DOHH2 (cell line): ENCODE measurements at regions not wholly inside any gene's neighbourhood (a gene's known extent, or its start where the extent isn't known, plus 50 kb on each side); places are given as distances from the start of the nearest gene placed in this dataset.
"Not testable (repeated sequence)": the region's sequence is repeated elsewhere in the genome, so short reads cannot be mapped to it uniquely, and the experiment has no call there.

Source experiments
- H3F3A ChIP-seq: fragments of 200-600 bp; sonication (generic), shearing (Covaris generic); 2 replicates; pipeline ENCODE4 v1.6.0; 2016; ENCODE audit warnings: antibody characterized with exemption, mild to moderate bottlenecking; ENCODE audit not compliant: control insufficient read depth, insufficient read depth
- H3K27ac ChIP-seq: fragments of 200-600 bp; sonication (generic); 2 replicates; pipeline ENCODE4 v1.5.1; 2014; ENCODE audit warnings: low read depth, mild to moderate bottlenecking, low read length, moderate library complexity
- H3K27me3 ChIP-seq: fragments of 200-600 bp; sonication (generic); 2 replicates; pipeline ENCODE4 v1.6.1; 2014; ENCODE audit warnings: mild to moderate bottlenecking, low read length, mixed read lengths; ENCODE audit not compliant: control insufficient read depth
- H3K36me3 ChIP-seq: fragments of 200-600 bp; sonication (generic); 2 replicates; pipeline ENCODE4 v1.6.1; 2014; ENCODE audit warnings: mild to moderate bottlenecking, low read length, moderate library complexity, mixed read lengths; ENCODE audit not compliant: control insufficient read depth
- H3K4me1 ChIP-seq: fragments of 200-600 bp; sonication (generic); 2 replicates; pipeline ENCODE4 v1.6.1; 2014; ENCODE audit warnings: mild to moderate bottlenecking, low read length, mixed read lengths; ENCODE audit not compliant: control insufficient read depth
- H3K4me2 ChIP-seq: fragments of 200-600 bp; sonication (generic); 2 replicates; pipeline ENCODE4 v1.6.0; 2014; ENCODE audit warnings: mild to moderate bottlenecking, low read length, moderate library complexity
- H3K4me3 ChIP-seq: fragments of 200-600 bp; sonication (generic); 2 replicates; pipeline ENCODE4 v1.5.1; 2014; ENCODE audit warnings: mild to moderate bottlenecking, low read length, mixed read lengths
- H3K79me2 ChIP-seq: fragments of 200-600 bp; sonication (generic); 2 replicates; pipeline ENCODE4 v1.6.1; 2014; ENCODE audit warnings: mild to moderate bottlenecking, low read length, mixed read lengths; ENCODE audit not compliant: control insufficient read depth
- H3K9me2 ChIP-seq: fragments of 200-600 bp; sonication (generic); replicated peaks from 2 replicates; pipeline ENCODE4 v1.6.1; 2014; ENCODE audit warnings: mild to moderate bottlenecking, low read length, mixed read lengths; ENCODE audit not compliant: control insufficient read depth
- H3K9me3 ChIP-seq: fragments of 200-600 bp; sonication (generic); 2 replicates; pipeline ENCODE4 v1.6.1; 2014; ENCODE audit warnings: antibody characterized with exemption, low read length, mixed read lengths; ENCODE audit not compliant: control insufficient read depth, insufficient read depth
- H4K20me1 ChIP-seq: fragments of 200-600 bp; sonication (generic); 2 replicates; pipeline ENCODE4 v1.6.0; 2014; ENCODE audit warnings: low read depth, mild to moderate bottlenecking, antibody characterized with exemption, low read length, moderate library complexity; ENCODE audit not compliant: control insufficient read depth, insufficient read depth
- EZH2phosphoT487 ChIP-seq: fragments of 200-600 bp; sonication (generic); IDR thresholded peaks from 2 replicates; pipeline ENCODE4 v1.6.1; 2017; ENCODE audit warnings: borderline replicate concordance, mild to moderate bottlenecking, antibody characterized with exemption, low read length, moderate library complexity, mixed read lengths
- TF ChIP-seq, protein P1 (sequence below): fragments of 200-600 bp; sonication (generic); IDR thresholded peaks from one replicate; pipeline ENCODE4 v1.5.1; 2014; ENCODE audit warnings: antibody characterized with exemption, mild to moderate bottlenecking, low read depth, low read length; ENCODE audit not compliant: poor library complexity, severe bottlenecking

- no peaks in the 10 kb centered on the region for H3K9me2 ChIP-seq
- TF ChIP-seq, protein P1, sequence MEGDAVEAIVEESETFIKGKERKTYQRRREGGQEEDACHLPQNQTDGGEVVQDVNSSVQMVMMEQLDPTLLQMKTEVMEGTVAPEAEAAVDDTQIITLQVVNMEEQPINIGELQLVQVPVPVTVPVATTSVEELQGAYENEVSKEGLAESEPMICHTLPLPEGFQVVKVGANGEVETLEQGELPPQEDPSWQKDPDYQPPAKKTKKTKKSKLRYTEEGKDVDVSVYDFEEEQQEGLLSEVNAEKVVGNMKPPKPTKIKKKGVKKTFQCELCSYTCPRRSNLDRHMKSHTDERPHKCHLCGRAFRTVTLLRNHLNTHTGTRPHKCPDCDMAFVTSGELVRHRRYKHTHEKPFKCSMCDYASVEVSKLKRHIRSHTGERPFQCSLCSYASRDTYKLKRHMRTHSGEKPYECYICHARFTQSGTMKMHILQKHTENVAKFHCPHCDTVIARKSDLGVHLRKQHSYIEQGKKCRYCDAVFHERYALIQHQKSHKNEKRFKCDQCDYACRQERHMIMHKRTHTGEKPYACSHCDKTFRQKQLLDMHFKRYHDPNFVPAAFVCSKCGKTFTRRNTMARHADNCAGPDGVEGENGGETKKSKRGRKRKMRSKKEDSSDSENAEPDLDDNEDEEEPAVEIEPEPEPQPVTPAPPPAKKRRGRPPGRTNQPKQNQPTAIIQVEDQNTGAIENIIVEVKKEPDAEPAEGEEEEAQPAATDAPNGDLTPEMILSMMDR, result no peak
- TF ChIP-seq EZH2phosphoT487, result no peak
- no peaks in the 10 kb centered on the region for H3F3A ChIP-seq
- H3K79me2 ChIP-seq, result no peaks in the 10 kb centered on the region
- H3K4me1 ChIP-seq, result no peaks in the 10 kb centered on the region
- H3K27me3 ChIP-seq, result no peaks in the 10 kb centered on the region
- H3K9me3 ChIP-seq, result no peaks in the 10 kb centered on the region
- no peaks in the 10 kb centered on the region for H4K20me1 ChIP-seq
- H3K4me2 ChIP-seq, result no peak overlapping the region
- no peak overlapping the region for H3K4me3 ChIP-seq
- no peaks in the 10 kb centered on the region for H3K36me3 ChIP-seq
- H3K27ac ChIP-seq, result no peak overlapping the region
These were observed 429.9 kb downstream of the KCNJ2 start for GRCh38 chr17:70599198-70599597.

GRCh38 chr17:70599945-70600344, 430.6 kb downstream of the KCNJ2 start:
- not testable (repeated sequence) for H3K36me3 ChIP-seq, H3F3A ChIP-seq, H3K4me1 ChIP-seq, H3K9me2 ChIP-seq, H3K4me2 ChIP-seq, H3K27me3 ChIP-seq, H4K20me1 ChIP-seq, H3K27ac ChIP-seq, H3K4me3 ChIP-seq, H3K79me2 ChIP-seq, H3K9me3 ChIP-seq

DNA sequence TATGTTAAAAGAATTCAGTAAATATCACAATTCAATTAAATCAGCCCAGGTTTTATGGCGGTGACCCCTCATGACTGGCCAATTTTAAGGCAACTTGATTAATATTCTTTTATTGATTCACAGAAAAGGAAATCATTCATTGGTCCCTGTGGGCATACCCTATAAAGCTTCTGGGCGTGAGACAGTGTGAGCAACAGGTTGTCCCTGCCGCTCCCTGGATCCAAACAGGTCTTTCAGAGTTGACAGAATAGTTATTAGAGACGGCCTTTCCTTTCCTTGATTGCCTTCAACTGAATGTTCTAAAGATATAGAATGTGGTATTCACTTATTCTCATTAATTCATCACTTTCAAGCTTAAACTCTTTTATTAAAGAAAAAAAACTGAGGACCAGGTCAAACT, 433.9 kb downstream of the KCNJ2 start:
- H3K9me2 ChIP-seq, result no peaks in the 10 kb centered on the region
- H3K4me2 ChIP-seq, result no peak overlapping the region
- no peaks in the 10 kb centered on the region for H3K4me1 ChIP-seq
- H3K36me3 ChIP-seq, result no peaks in the 10 kb centered on the region
- H3K4me3 ChIP-seq, result no peak overlapping the region
- H3K9me3 ChIP-seq, result no peaks in the 10 kb centered on the region
- H3K27ac ChIP-seq, result no peak overlapping the region
- H3K79me2 ChIP-seq, result no peaks in the 10 kb centered on the region
- H3F3A ChIP-seq, result no peaks in the 10 kb centered on the region
- TF ChIP-seq, protein P1, result no peak
- no peak for TF ChIP-seq EZH2phosphoT487
- H3K27me3 ChIP-seq, result no peaks in the 10 kb centered on the region
- H4K20me1 ChIP-seq, result no peaks in the 10 kb centered on the region

- H3K36me3 ChIP-seq, result no peaks in the 10 kb centered on the region
- H3K4me2 ChIP-seq, result no peak overlapping the region
- H3K27me3 ChIP-seq, result no peaks in the 10 kb centered on the region
- no peaks in the 10 kb centered on the region for H3K9me2 ChIP-seq
- H3K9me3 ChIP-seq, result no peaks in the 10 kb centered on the region
- no peaks in the 10 kb centered on the region for H4K20me1 ChIP-seq
- no peak overlapping the region for H3K4me3 ChIP-seq
- no peaks in the 10 kb centered on the region for H3F3A ChIP-seq
- no peaks in the 10 kb centered on the region for H3K79me2 ChIP-seq
- TF ChIP-seq, protein P1, result no peak
- no peak for TF ChIP-seq EZH2phosphoT487
- no peaks in the 10 kb centered on the region for H3K4me1 ChIP-seq
- no peak overlapping the region for H3K27ac ChIP-seq
These were observed 435.5 kb downstream of the KCNJ2 start for GRCh38 chr17:70604854-70605253.
